Thoracic aorta (tissue), 2 donors: ENCODE measurements at regions not wholly inside any gene's neighbourhood (a gene's known extent, or its start where the extent isn't known, plus 50 kb on each side); places are given as distances from the start of the nearest gene placed in this dataset.

Source experiments
- ATAC-seq: fragments of 150-250 bp; one replicate; pipeline ENCODE4 v1.8.0; 2017; ENCODE audit warnings: low read depth; ENCODE audit not compliant: insufficient number of reproducible peaks, low FRiP score
- DNase-seq: peaks from one replicate; pipeline ENCODE4 v3.0.0-alpha.2; 2020; ENCODE audit warnings: low spot score
- H3K27ac ChIP-seq, 2 donors: fragments of 200-600 bp; sonication (generic); 1 replicate in 1 of 2; 2 replicates in 1 of 2; pipeline ENCODE4 v1.5.1; 2016; ENCODE audit warnings: mild to moderate bottlenecking in 2 of 2, moderate library complexity in 2 of 2
- H3K27me3 ChIP-seq: fragments of 200-600 bp; sonication (generic); replicated peaks from 2 replicates; pipeline ENCODE4 v1.6.0; 2016; ENCODE audit warnings: mild to moderate bottlenecking; ENCODE audit not compliant: insufficient read depth
- H3K36me3 ChIP-seq: fragments of 200-600 bp; sonication (generic); one replicate; pipeline ENCODE4 v1.5.1; 2016
- H3K4me1 ChIP-seq, 2 donors: fragments of 200-600 bp; sonication (generic); 1 replicate in 1 of 2; 2 replicates in 1 of 2; pipeline versions ENCODE4 v1.5.1 to v1.6.0; 2016; ENCODE audit warnings: low read depth in 2 of 2, mild to moderate bottlenecking in 1 of 2; ENCODE audit not compliant: control insufficient read depth in 1 of 2
- H3K4me3 ChIP-seq: fragments of 200-600 bp; sonication (generic); 2 replicates; pipeline ENCODE4 v1.5.1; 2016; ENCODE audit warnings: mild to moderate bottlenecking
- H3K9me3 ChIP-seq: fragments of 200-600 bp; sonication (generic); 2 replicates; pipeline ENCODE4 v1.5.1; 2016
- CTCF ChIP-seq: fragments of 200-600 bp; sonication (generic); IDR thresholded peaks from one replicate; pipeline ENCODE4 v1.5.1; 2019; ENCODE audit warnings: antibody characterized with exemption

- H3K9me3 ChIP-seq: no peaks in the 10 kb centered on the region
- no peaks in the 10 kb centered on the region for H3K36me3 ChIP-seq
- ATAC-seq: no peak
- no peaks in the 10 kb centered on the region for H3K27me3 ChIP-seq
- DNase-seq: no peak
- H3K4me3 ChIP-seq: no peak overlapping the region
- no peaks in the 10 kb centered on the region for H3K4me1 ChIP-seq
- no peak overlapping the region for H3K27ac ChIP-seq
- no peak for TF ChIP-seq CTCF
These were observed 1538.3 kb upstream of the FLRT2 start for GRCh38 chr14:83991666-83992065.

- Histone ChIP-seq H3K4me3 (no peak overlapping the region), H3K27me3 (no peaks in the 10 kb centered on the region), H3K4me1 (no peaks in the 10 kb centered on the region), H3K9me3 (no peaks in the 10 kb centered on the region), H3K36me3 (no peaks in the 10 kb centered on the region), H3K27ac (no peak overlapping the region)
- no peak for ATAC-seq
- no peak for TF ChIP-seq CTCF
- DNase-seq: no peak
These were observed 1537.1 kb upstream of the FLRT2 start for GRCh38 chr14:83992857-83993256.

DNA sequence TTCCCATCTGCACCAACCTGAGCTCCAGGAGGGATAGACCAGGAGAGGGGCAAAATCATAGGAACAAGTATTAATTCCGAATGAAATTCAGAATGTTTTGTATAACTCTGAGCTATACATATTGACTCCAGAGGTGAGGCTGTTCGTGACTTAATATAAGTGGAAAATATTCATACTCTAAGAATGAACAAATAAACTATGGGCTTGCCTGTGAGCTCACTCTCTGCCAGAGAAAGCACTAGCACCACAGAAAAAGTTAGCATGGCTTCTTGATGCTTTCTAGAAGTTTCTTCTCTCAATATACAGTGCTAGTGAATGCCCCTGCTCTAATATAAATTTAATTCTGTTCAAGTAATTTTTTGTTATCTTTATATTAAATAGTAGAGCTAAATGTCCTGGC, 1536.4 kb upstream of the FLRT2 start:
- no peak overlapping the region for H3K4me3 ChIP-seq
- no peaks in the 10 kb centered on the region for H3K4me1 ChIP-seq
- no peak overlapping the region for H3K27ac ChIP-seq
- H3K27me3 ChIP-seq: no peaks in the 10 kb centered on the region
- no peak for TF ChIP-seq CTCF
- no peaks in the 10 kb centered on the region for H3K36me3 ChIP-seq
- ATAC-seq: no peak
- H3K9me3 ChIP-seq: no peaks in the 10 kb centered on the region
- DNase-seq: no peak

GRCh38 chr14:83994020-83994419, 1535.9 kb upstream of the FLRT2 start:
- Histone ChIP-seq H3K36me3 (no peaks in the 10 kb centered on the region), H3K27me3 (no peaks in the 10 kb centered on the region), H3K9me3 (no peaks in the 10 kb centered on the region), H3K27ac (no peak overlapping the region), H3K4me1 (no peaks in the 10 kb centered on the region), H3K4me3 (no peak overlapping the region)
- no peak for DNase-seq
- ATAC-seq: no peak
- no peak for TF ChIP-seq CTCF

DNA sequence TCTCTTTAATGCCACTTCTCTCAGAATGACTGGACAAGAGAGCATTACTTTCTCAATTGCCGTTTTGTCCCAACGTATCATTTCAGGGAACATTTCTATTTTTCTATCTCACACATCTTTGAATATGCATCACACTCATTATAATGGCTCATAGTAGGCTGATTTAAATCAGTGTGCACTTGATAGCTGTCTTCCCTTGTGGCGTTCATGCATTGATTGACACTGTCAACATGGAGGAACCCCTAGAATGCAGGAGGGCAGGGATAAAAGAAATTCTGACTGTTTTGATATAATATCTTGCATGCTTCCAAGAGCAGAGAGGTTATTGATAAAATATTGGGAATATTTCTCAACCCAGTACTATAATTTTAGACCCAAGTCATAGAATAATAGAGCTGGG, 1528.9 kb upstream of the FLRT2 start:
- no peaks in the 10 kb centered on the region for H3K36me3 ChIP-seq
- ATAC-seq (no peak), DNase-seq (no peak)
- H3K27me3 ChIP-seq: no peaks in the 10 kb centered on the region
- H3K9me3 ChIP-seq: no peaks in the 10 kb centered on the region
- H3K4me3 ChIP-seq: no peak overlapping the region
- TF ChIP-seq CTCF: no peak
- no peaks in the 10 kb centered on the region for H3K4me1 ChIP-seq
- no peak overlapping the region for H3K27ac ChIP-seq
